SU-DHL-6 (cell line): ENCODE measurements at regions not wholly inside any gene's neighbourhood (a gene's known extent, or its start where the extent isn't known, plus 50 kb on each side); places are given as distances from the start of the nearest gene placed in this dataset.

Experiments used
- EZH2phosphoT487 ChIP-seq: fragments of 200-600 bp; sonication (generic), shearing (Covaris generic); conservative IDR thresholded peaks from 2 replicates; pipeline ENCODE4 v1.6.1; 2018; ENCODE audit warnings: mild to moderate bottlenecking, antibody characterized with exemption, low read length, moderate library complexity, mixed read lengths
- TF ChIP-seq, protein P1 (sequence below): fragments of 200-600 bp; sonication (generic); IDR thresholded peaks from one replicate; pipeline ENCODE4 v1.5.1; 2017; ENCODE audit warnings: antibody characterized with exemption, mild to moderate bottlenecking, low read length, moderate library complexity; ENCODE audit not compliant: insufficient read depth, poor library complexity, severe bottlenecking

- TF ChIP-seq, protein P1, sequence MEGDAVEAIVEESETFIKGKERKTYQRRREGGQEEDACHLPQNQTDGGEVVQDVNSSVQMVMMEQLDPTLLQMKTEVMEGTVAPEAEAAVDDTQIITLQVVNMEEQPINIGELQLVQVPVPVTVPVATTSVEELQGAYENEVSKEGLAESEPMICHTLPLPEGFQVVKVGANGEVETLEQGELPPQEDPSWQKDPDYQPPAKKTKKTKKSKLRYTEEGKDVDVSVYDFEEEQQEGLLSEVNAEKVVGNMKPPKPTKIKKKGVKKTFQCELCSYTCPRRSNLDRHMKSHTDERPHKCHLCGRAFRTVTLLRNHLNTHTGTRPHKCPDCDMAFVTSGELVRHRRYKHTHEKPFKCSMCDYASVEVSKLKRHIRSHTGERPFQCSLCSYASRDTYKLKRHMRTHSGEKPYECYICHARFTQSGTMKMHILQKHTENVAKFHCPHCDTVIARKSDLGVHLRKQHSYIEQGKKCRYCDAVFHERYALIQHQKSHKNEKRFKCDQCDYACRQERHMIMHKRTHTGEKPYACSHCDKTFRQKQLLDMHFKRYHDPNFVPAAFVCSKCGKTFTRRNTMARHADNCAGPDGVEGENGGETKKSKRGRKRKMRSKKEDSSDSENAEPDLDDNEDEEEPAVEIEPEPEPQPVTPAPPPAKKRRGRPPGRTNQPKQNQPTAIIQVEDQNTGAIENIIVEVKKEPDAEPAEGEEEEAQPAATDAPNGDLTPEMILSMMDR = no peak
- no peak for TF ChIP-seq EZH2phosphoT487
Measured at GRCh38 chr14:98198385-98198784, 1073.6 kb downstream of the BCL11B start.
